ENCODE measurements at regions not wholly inside any gene's neighbourhood (a gene's known extent, or its start where the extent isn't known, plus 50 kb on each side); places are given as distances from the start of the nearest gene placed in this dataset.

DNA sequence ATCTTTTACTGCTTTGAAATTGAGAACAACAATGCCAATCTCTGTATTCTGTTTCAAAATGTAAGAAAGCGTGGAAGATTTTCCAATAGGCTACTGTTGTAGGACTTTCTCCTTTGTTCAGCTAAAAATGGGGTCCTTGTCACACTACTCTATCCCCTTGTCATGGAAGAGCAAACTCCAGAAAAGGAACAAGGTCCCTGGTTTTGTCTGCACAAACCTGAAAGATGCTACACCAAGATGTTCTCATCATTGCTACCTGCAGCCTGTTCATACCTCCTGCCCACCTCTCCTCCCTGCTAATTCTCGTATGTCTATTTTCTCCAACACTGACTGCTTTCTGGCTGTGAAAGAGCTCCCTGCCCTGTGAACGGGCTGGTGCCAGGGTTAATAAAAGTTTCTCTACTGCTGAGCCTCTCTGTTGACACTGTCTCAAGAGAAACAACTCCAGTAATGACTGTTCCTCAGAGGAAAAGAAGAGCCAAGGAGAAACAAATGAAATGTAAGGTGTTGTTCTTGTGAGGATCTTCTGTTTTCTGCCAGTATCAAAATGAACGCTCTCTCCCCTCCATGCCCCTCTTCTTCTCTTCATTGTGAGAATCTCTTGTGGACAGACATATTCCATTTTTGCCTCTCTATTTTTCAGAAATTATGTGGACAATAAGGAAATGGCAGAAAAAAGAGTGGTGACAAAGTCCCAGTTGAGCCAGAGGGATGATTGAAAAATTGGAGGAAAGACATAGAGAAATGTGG is 287.1 kb downstream of the ADGB start:
- intact Hi-C loops (cut with DNase I): no loop called here
- TF ChIP-seq, protein P1, sequence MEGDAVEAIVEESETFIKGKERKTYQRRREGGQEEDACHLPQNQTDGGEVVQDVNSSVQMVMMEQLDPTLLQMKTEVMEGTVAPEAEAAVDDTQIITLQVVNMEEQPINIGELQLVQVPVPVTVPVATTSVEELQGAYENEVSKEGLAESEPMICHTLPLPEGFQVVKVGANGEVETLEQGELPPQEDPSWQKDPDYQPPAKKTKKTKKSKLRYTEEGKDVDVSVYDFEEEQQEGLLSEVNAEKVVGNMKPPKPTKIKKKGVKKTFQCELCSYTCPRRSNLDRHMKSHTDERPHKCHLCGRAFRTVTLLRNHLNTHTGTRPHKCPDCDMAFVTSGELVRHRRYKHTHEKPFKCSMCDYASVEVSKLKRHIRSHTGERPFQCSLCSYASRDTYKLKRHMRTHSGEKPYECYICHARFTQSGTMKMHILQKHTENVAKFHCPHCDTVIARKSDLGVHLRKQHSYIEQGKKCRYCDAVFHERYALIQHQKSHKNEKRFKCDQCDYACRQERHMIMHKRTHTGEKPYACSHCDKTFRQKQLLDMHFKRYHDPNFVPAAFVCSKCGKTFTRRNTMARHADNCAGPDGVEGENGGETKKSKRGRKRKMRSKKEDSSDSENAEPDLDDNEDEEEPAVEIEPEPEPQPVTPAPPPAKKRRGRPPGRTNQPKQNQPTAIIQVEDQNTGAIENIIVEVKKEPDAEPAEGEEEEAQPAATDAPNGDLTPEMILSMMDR (IDR thresholded peaks at IDR 0.05; ENCODE audit: borderline replicate concordance, extremely low read depth, insufficient read depth): no peak
- DNase-seq: no peak
- H3K9ac ChIP-seq (ENCODE audit: low read length in 3 of 3): no peak overlapping the region
- H3K4me3 ChIP-seq (ENCODE audit: low read length in 3 of 3): no peak overlapping the region
- FAIRE-seq: no peak
- H3K27me3 ChIP-seq (ENCODE audit: control insufficient read depth, insufficient read depth, low read length): no peaks in the 10 kb centered on the region
- H3K9me3 ChIP-seq (ENCODE audit: control insufficient read depth in 2 of 3, insufficient read depth in 1 of 3, low read length in 3 of 3): no peaks in the 10 kb centered on the region
- H3K27ac ChIP-seq (ENCODE audit: low read depth in 2 of 2, low read length in 2 of 2): no peak overlapping the region
- H3K36me3 ChIP-seq (ENCODE audit: control insufficient read depth in 2 of 3, insufficient read depth in 3 of 3, low read length in 3 of 3): no peaks in the 10 kb centered on the region
- H3K4me1 ChIP-seq (ENCODE audit: control insufficient read depth in 2 of 3, insufficient read depth in 2 of 3, low read depth in 1 of 3, low read length in 3 of 3): peaks cover 0 to 5% (median 0%) of the 10 kb centered on the region in 3 donors

DNA sequence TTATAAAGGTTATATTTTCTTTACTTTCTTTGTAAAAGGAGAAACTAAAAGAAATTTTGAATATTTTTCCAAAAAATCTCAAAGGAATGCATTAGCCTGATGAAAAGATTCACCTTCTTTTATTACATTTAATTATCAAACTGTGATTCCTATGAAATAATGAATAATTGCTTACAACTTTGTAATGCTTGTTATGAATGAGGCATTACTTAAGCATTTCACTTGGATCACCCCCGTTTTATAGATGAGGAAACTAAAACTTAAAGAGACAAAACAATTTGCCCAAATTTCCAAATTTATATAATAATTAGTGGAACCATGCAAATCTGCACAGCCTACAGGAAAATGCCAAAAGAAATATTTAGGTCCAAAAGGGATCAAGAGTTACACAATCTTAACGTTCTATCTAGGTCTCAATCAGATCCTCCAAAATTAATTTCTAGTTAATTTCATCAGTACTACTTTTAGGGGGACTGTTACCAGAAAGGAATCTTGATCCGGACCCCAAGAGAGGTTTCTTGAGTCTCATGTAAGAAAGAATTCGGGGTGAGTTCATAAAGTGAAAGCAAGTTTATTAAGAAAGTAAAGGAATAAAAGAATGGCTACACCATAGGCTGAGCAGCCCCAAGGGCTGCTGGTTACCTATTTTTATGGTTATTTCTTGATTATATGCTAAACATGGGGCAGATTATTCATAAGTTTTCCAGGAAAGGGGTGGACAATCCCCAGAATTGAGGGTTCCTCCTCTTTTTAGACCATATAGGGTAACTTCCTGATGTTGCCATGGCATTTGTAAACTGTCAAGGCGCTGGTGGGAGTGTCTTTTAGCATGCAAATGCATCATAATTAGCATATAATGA is 288.0 kb downstream of the ADGB start:
- no peaks in the 10 kb centered on the region for H3K9me3 ChIP-seq (ENCODE audit: control insufficient read depth in 2 of 3, insufficient read depth in 1 of 3, low read length in 3 of 3)
- TF ChIP-seq, protein P1 (IDR thresholded peaks at IDR 0.05; ENCODE audit: borderline replicate concordance, extremely low read depth, insufficient read depth): no peak
- peaks cover 0 to 5% (median 0%) of the 10 kb centered on the region in 3 donors for H3K4me1 ChIP-seq (ENCODE audit: control insufficient read depth in 2 of 3, insufficient read depth in 2 of 3, low read depth in 1 of 3, low read length in 3 of 3)
- DNase-seq: no peak
- H3K36me3 ChIP-seq (ENCODE audit: control insufficient read depth in 2 of 3, insufficient read depth in 3 of 3, low read length in 3 of 3): no peaks in the 10 kb centered on the region
- FAIRE-seq: no peak
- no peak overlapping the region for H3K27ac ChIP-seq (ENCODE audit: low read depth in 2 of 2, low read length in 2 of 2)
- no peaks in the 10 kb centered on the region for H3K27me3 ChIP-seq (ENCODE audit: control insufficient read depth, insufficient read depth, low read length)
- intact Hi-C loops (cut with DNase I): no loop called here
- H3K4me3 ChIP-seq (ENCODE audit: low read length in 3 of 3): no peak overlapping the region
- no peak overlapping the region for H3K9ac ChIP-seq (ENCODE audit: low read length in 3 of 3)

DNA sequence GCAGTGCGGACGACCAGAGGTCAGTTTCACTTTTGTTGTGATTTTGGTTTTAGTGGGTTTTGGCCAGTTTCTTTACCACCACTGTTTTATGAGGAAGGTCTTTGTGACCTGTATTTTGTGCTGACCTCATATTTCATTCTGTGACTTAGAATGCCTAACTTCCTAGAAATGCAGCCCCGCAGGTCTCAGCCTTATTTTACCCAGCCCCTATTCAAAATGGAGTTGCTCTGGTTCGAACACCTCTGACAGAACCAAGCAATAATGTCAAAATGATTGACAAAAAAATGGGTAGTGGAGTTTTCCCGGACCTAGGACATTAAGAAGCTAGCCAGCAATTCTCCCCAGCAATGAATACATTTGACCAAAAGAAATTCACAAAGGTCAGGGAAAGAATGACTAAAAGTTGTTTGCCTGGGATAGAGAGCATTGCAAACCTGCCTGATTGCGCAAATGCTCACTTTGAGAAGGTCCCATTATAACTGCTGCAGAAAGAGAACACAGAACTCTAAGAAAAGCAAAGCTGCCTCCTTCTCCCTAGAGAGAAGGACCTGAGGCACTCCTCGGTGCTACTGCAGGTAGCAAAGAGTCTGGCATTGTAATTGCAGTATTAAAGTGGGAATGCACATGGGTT is 288.8 kb downstream of the ADGB start:
- Histone ChIP-seq H3K4me3 (ENCODE audit: low read length in 3 of 3) (no peak overlapping the region), H3K27me3 (ENCODE audit: control insufficient read depth, insufficient read depth, low read length) (no peaks in the 10 kb centered on the region), H3K9me3 (ENCODE audit: control insufficient read depth in 2 of 3, insufficient read depth in 1 of 3, low read length in 3 of 3) (no peaks in the 10 kb centered on the region), H3K4me1 (ENCODE audit: control insufficient read depth in 2 of 3, insufficient read depth in 2 of 3, low read depth in 1 of 3, low read length in 3 of 3) (peaks cover 0 to 5% (median 0%) of the 10 kb centered on the region in 3 donors), H3K36me3 (ENCODE audit: control insufficient read depth in 2 of 3, insufficient read depth in 3 of 3, low read length in 3 of 3) (no peaks in the 10 kb centered on the region), H3K27ac (ENCODE audit: low read depth in 2 of 2, low read length in 2 of 2) (no peak overlapping the region), H3K9ac (ENCODE audit: low read length in 3 of 3) (no peak overlapping the region)
- intact Hi-C loops (cut with DNase I): no loop called here
- FAIRE-seq (no peak), DNase-seq (no peak)
- TF ChIP-seq, protein P1 (IDR thresholded peaks at IDR 0.05; ENCODE audit: borderline replicate concordance, extremely low read depth, insufficient read depth): no peak
